ENCODE measurements at regions not wholly inside any gene's neighbourhood (a gene's known extent, or its start where the extent isn't known, plus 50 kb on each side); places are given as distances from the start of the nearest gene placed in this dataset.

DNA sequence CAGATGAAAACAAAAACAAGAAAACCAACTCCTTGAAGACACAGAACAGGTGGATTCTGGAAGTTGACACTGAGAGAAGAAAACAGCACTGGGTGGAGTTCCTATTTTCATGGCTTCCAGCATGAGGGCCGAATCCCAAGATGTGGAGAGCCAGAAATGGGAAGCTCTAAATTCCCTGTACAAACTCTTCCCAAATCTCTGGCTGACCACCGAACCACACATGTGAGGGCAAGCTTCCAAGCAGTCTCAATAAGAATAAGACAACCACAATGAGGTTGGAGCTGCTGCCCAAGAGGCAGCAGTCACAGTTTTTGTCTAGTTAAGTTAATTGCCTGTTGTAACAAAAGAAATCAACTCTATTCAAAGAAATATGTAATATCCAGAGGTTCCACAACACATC is 339.3 kb upstream of the SLC30A5 start:
- H3K27me3 Mint-ChIP-seq (ENCODE audit: insufficient read depth, low read depth) = peaks cover 2% of the 10 kb centered on the region
- TF ChIP-seq EZH2 (IDR thresholded peaks at IDR 0.05) (no peak), CTCF (IDR thresholded peaks at IDR 0.05) (no peak), EZH2phosphoT487 (IDR thresholded peaks at IDR 0.05) (no peak)
- Histone ChIP-seq H3K4me1 (no peaks in the 10 kb centered on the region), H4K20me1 (ENCODE audit: low read depth) (no peaks in the 10 kb centered on the region), H3K36me3 (no peaks in the 10 kb centered on the region), H3K27me3 (no peaks in the 10 kb centered on the region), H3K9me3 (ENCODE audit: low read depth) (no peaks in the 10 kb centered on the region), H3K4me3 (no peak overlapping the region), H3K79me2 (ENCODE audit: low read depth) (no peaks in the 10 kb centered on the region), H2AFZ (replicated peaks) (no peak overlapping the region), H3F3A (ENCODE audit: low read depth) (no peaks in the 10 kb centered on the region), H3K27ac (no peak overlapping the region), H3K4me2 (no peak overlapping the region), H3K9ac (no peak overlapping the region)
- H3K4me1 Mint-ChIP-seq = no peaks in the 10 kb centered on the region
- H3K36me3 Mint-ChIP-seq = no peaks in the 10 kb centered on the region
- no peak overlapping the region for H3K27ac Mint-ChIP-seq
- H3K4me3 Mint-ChIP-seq = no peak overlapping the region
- no peak for DNase-seq (ENCODE audit: low spot score)
- H3K9me3 Mint-ChIP-seq = peaks cover 5% of the 10 kb centered on the region

GRCh38 chr5:68755293-68755692 is 338.5 kb upstream of the SLC30A5 start:
- no peak for DNase-seq (ENCODE audit: low spot score)
- Mint-ChIP-seq H3K9me3 (peaks cover 5% of the 10 kb centered on the region), H3K4me1 (no peaks in the 10 kb centered on the region), H3K27ac (no peak overlapping the region), H3K27me3 (ENCODE audit: insufficient read depth, low read depth) (no peaks in the 10 kb centered on the region), H3K36me3 (no peaks in the 10 kb centered on the region), H3K4me3 (no peak overlapping the region)
- Histone ChIP-seq H3K4me1 (no peaks in the 10 kb centered on the region), H3K4me2 (no peak overlapping the region), H3K9me3 (ENCODE audit: low read depth) (no peaks in the 10 kb centered on the region), H3F3A (ENCODE audit: low read depth) (no peaks in the 10 kb centered on the region), H3K9ac (no peak overlapping the region), H4K20me1 (ENCODE audit: low read depth) (no peaks in the 10 kb centered on the region), H3K36me3 (no peaks in the 10 kb centered on the region), H3K4me3 (no peak overlapping the region), H2AFZ (replicated peaks) (no peak overlapping the region), H3K27ac (no peak overlapping the region), H3K79me2 (ENCODE audit: low read depth) (no peaks in the 10 kb centered on the region), H3K27me3 (no peaks in the 10 kb centered on the region)
- TF ChIP-seq EZH2phosphoT487 (IDR thresholded peaks at IDR 0.05) (no peak), EZH2 (IDR thresholded peaks at IDR 0.05) (no peak), CTCF (IDR thresholded peaks at IDR 0.05) (no peak)

DNA sequence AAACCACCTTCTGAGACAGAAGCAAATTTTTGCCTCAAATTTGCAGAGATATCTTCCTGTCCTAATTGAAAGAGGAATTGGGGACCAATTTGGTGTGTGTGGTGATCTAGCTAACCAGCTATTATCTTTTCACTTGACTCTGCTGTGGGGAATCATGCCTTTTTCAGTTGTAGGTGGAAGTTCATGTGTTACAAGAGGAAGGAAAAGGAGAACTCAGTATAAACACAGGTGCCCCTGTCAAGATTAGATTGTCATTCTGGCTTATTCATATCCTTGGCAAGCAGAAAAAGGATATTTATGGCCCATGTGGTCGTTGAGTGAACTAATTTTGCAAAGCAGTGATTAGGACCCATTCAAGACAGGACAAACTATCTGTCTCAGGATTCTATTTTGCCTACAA is 336.8 kb upstream of the SLC30A5 start:
- no peak overlapping the region for H3K4me3 ChIP-seq
- no peak overlapping the region for H3K4me3 Mint-ChIP-seq
- H3K27ac Mint-ChIP-seq = no peak overlapping the region
- H3K4me2 ChIP-seq = no peak overlapping the region
- DNase-seq (ENCODE audit: low spot score) = no peak
- no peaks in the 10 kb centered on the region for H3K27me3 Mint-ChIP-seq (ENCODE audit: insufficient read depth, low read depth)
- H3K27ac ChIP-seq = no peak overlapping the region
- no peaks in the 10 kb centered on the region for H3K4me1 ChIP-seq
- no peak overlapping the region for H3K9ac ChIP-seq
- no peaks in the 10 kb centered on the region for H3K79me2 ChIP-seq (ENCODE audit: low read depth)
- no peaks in the 10 kb centered on the region for H3K27me3 ChIP-seq
- H3K36me3 Mint-ChIP-seq = no peaks in the 10 kb centered on the region
- peak overlapping the region; percentile 10 for H2AFZ ChIP-seq (replicated peaks)
- H3K9me3 ChIP-seq (ENCODE audit: low read depth) = no peaks in the 10 kb centered on the region
- H3K36me3 ChIP-seq = no peaks in the 10 kb centered on the region
- TF ChIP-seq EZH2phosphoT487 (IDR thresholded peaks at IDR 0.05) = no peak
- TF ChIP-seq EZH2 (IDR thresholded peaks at IDR 0.05) = no peak
- no peak for TF ChIP-seq CTCF (IDR thresholded peaks at IDR 0.05)
- no peaks in the 10 kb centered on the region for H3K4me1 Mint-ChIP-seq
- H4K20me1 ChIP-seq (ENCODE audit: low read depth) = no peaks in the 10 kb centered on the region
- peaks cover 5% of the 10 kb centered on the region for H3K9me3 Mint-ChIP-seq
- no peaks in the 10 kb centered on the region for H3F3A ChIP-seq (ENCODE audit: low read depth)

Measured in neural progenitor cell (in vitro differentiated cells).